ENCODE measurements at regions not wholly inside any gene's neighbourhood (a gene's known extent, or its start where the extent isn't known, plus 50 kb on each side); places are given as distances from the start of the nearest gene placed in this dataset.

DNA sequence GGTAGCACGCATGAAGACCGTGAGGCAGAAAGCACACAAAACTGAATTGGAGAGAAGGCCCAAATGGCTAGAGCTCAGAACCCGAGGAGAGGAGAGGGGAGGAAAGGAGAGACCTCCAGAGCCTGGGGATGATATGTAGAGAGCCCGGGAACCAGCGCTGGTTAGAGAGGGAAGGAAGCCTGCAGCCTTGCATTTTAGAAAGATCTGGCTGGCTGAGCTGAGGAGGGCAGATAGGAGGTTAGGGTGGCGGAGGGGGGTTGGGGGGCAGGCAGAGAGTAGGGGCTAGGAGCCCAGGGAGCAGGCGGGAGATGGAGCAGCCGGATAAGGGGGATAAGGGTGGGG, 127.2 kb downstream of the C9orf50 start:
- Histone ChIP-seq H3K9me3 (no peaks in the 10 kb centered on the region), H3K4me1 (peaks cover 29 to 30% of the 10 kb centered on the region in 2 donors), H3K27me3 (no peaks in the 10 kb centered on the region), H3K36me3 (no peaks in the 10 kb centered on the region), H3K27ac (peak overlapping the region; percentile 93 to 97 (median 94)), H3K4me3 (no peak overlapping the region)
- ATAC-seq (no peak), DNase-seq (no peak)
- intact Hi-C loops (cut with DNase I; ENCODE audit: low total_unique reads): loop anchor here (10.0 kb wide), 2 partner anchors 109 to 469 kb away; partner anchors contain the start of gene SH3GLB2
- TF ChIP-seq POLR2A (IDR thresholded peaks at IDR 0.05): no peak
- TF ChIP-seq, protein P1, sequence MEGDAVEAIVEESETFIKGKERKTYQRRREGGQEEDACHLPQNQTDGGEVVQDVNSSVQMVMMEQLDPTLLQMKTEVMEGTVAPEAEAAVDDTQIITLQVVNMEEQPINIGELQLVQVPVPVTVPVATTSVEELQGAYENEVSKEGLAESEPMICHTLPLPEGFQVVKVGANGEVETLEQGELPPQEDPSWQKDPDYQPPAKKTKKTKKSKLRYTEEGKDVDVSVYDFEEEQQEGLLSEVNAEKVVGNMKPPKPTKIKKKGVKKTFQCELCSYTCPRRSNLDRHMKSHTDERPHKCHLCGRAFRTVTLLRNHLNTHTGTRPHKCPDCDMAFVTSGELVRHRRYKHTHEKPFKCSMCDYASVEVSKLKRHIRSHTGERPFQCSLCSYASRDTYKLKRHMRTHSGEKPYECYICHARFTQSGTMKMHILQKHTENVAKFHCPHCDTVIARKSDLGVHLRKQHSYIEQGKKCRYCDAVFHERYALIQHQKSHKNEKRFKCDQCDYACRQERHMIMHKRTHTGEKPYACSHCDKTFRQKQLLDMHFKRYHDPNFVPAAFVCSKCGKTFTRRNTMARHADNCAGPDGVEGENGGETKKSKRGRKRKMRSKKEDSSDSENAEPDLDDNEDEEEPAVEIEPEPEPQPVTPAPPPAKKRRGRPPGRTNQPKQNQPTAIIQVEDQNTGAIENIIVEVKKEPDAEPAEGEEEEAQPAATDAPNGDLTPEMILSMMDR (IDR thresholded peaks at IDR 0.05 in 4 of 5, conservative IDR thresholded peaks at IDR 0.05 in 1 of 5): no peak
- in situ Hi-C loops (cut with MboI; ENCODE audit: low sequenced_read_pairs in 4 of 4): loop anchor here in 2 of 4 donors (25.0 kb wide), 1 partner anchor 356 kb away; no protein-coding TSS in a partner anchor

- DNase-seq: peak; percentile 60 to 67
- Histone ChIP-seq H3K36me3 (no peaks in the 10 kb centered on the region), H3K4me3 (no peak overlapping the region), H3K27me3 (no peaks in the 10 kb centered on the region), H3K4me1 (peaks cover 29 to 31% of the 10 kb centered on the region in 2 donors), H3K9me3 (no peaks in the 10 kb centered on the region), H3K27ac (peak overlapping the region; percentile 93 to 97 (median 94))
- in situ Hi-C loops (cut with MboI; ENCODE audit: low sequenced_read_pairs in 4 of 4): loop anchor here in 2 of 4 donors (25.0 kb wide), 1 partner anchor 356 kb away; no protein-coding TSS in a partner anchor
- ATAC-seq: peak in 1 of 2 donors; percentile 25
- TF ChIP-seq, protein P1 (IDR thresholded peaks at IDR 0.05 in 4 of 5, conservative IDR thresholded peaks at IDR 0.05 in 1 of 5): no peak
- TF ChIP-seq POLR2A (IDR thresholded peaks at IDR 0.05): no peak
- intact Hi-C loops (cut with DNase I; ENCODE audit: low total_unique reads): loop anchor here (10.0 kb wide), 2 partner anchors 108 to 468 kb away; partner anchors contain the start of gene SH3GLB2
These were observed 127.7 kb downstream of the C9orf50 start for GRCh38 chr9:129493002-129493705.

GRCh38 chr9:129491487-129491855, 129.4 kb downstream of the C9orf50 start:
- in situ Hi-C loops (cut with MboI; ENCODE audit: low sequenced_read_pairs in 4 of 4): loop anchor here in 2 of 4 donors (25.0 kb wide), 1 partner anchor 354 kb away; no protein-coding TSS in a partner anchor
- Histone ChIP-seq H3K27me3 (no peaks in the 10 kb centered on the region), H3K4me3 (peak overlapping the region in 1 of 4 donors; percentile 25), H3K9me3 (no peaks in the 10 kb centered on the region), H3K4me1 (peaks cover 37 to 45% of the 10 kb centered on the region in 2 donors), H3K36me3 (no peaks in the 10 kb centered on the region), H3K27ac (peak overlapping the region; percentile 96 to 99 (median 98))
- intact Hi-C loops (cut with DNase I; ENCODE audit: low total_unique reads): loop anchor here (10.0 kb wide), 2 partner anchors 107 to 467 kb away; partner anchors contain the start of gene SH3GLB2
- TF ChIP-seq, protein P1 (IDR thresholded peaks at IDR 0.05 in 4 of 5, conservative IDR thresholded peaks at IDR 0.05 in 1 of 5): no peak
- TF ChIP-seq POLR2A (IDR thresholded peaks at IDR 0.05): peak in 1 of 2 donors; percentile 54
- ATAC-seq: no peak
- no peak for DNase-seq

DNA sequence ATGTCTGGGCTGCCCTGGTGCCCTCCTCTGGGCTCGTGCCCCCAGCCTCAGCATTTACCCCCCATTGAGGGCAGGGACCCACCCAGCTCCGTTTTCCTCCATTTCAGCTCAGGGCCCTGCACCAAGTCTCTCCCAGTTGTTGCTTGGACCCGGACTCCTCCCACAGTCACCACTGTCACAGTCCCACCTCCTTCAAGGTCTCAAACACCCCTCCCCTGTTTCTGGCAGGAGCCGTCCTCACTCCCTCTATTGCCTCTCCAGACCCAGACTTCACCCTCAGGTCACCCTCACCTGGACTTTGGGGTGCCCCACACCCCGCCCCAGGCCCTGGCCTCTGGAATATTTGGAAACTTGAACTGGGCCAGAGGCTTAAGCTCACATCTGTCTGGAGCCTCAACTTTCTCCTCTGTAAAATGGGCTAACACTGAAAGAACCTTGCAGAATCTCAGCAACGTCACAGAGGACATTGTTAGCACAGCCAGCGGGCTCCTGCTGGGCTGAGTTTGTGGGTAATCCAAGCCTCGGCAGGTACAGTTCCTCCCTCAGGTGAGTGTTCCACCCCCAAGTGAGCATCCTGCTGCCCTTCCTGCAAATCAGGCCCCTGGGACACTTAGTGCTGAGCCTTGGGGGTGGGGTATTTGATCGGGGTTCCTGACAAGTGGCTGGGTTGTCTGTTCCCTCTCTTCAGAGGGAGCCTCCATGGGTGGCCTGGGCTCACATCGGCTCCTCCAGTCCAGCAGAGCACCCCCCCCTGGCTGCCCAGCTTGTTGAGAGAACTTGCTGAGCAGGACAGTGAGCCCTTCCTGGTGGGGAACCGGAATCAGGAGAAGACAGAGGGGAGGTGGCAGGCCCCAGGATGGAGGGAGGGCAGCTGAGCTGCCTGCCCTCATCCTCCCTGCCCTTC, 130.1 kb downstream of the C9orf50 start:
- H3K27ac ChIP-seq: peak overlapping the region; percentile 96 to 99 (median 98)

More for the DNA sequence above, 130.1 kb downstream of the C9orf50 start:
- Histone ChIP-seq H3K36me3 (no peaks in the 10 kb centered on the region), H3K4me1 (peaks cover 34 to 49% of the 10 kb centered on the region in 2 donors), H3K4me3 (peak overlapping the region in 3 of 4 donors; percentile 52 to 82 (median 57)), H3K9me3 (no peaks in the 10 kb centered on the region), H3K27me3 (no peaks in the 10 kb centered on the region)
- intact Hi-C loops (cut with DNase I; ENCODE audit: low total_unique reads): loop anchor here (10.0 kb wide), 2 partner anchors 106 to 466 kb away; partner anchors contain the start of gene SH3GLB2
- peak in 1 of 2 donors; percentile 27 for TF ChIP-seq POLR2A (IDR thresholded peaks at IDR 0.05)
- TF ChIP-seq, protein P1 (IDR thresholded peaks at IDR 0.05 in 4 of 5, conservative IDR thresholded peaks at IDR 0.05 in 1 of 5): no peak
- no peak for DNase-seq
- no peak for ATAC-seq
- in situ Hi-C loops (cut with MboI; ENCODE audit: low sequenced_read_pairs in 4 of 4): loop anchor here in 2 of 4 donors (25.0 kb wide), 1 partner anchor 354 kb away; no protein-coding TSS in a partner anchor
